B cell (primary cell): ENCODE measurements at regions not wholly inside any gene's neighbourhood (a gene's known extent, or its start where the extent isn't known, plus 50 kb on each side); places are given as distances from the start of the nearest gene placed in this dataset.

Experiments used
- ATAC-seq: fragments of 200-7000 bp; cut with Tn5 transposase; one replicate; pipeline ENCODE4 v1.10.0; 2021; ENCODE audit warnings: low read depth, mild to moderate bottlenecking, moderate number of reproducible peaks, moderate library complexity
- CTCF ChIA-PET: fragments of 350-600 bp; sonication (Branson Sonifier 250); formaldehyde crosslinking; loops from one replicate; lab custom pipeline; 2021; ENCODE audit warnings: antibody characterized with exemption, inconsistent platforms; lab: Charles Lee
- POLR2A ChIA-PET: fragments of 350-600 bp; sonication (Branson Sonifier 250); formaldehyde crosslinking; loops from one replicate; lab custom pipeline; 2021; ENCODE audit warnings: antibody characterized with exemption; lab: Charles Lee
- DNase-seq: peaks from one replicate; pipeline ENCODE4 v3.0.0; 2013
- H2AFZ ChIP-seq: 2 replicates; pipeline ENCODE4 v1.6.1; 2012; ENCODE audit warnings: mild to moderate bottlenecking, low read depth, low read length; ENCODE audit not compliant: insufficient read depth, poor library complexity, severe bottlenecking
- H3K27ac ChIP-seq, 2 donors: 1 replicate in 1 of 2; 2 replicates in 1 of 2; pipeline ENCODE4 v1.5.1; 2012 to 2013; ENCODE audit warnings: low read length in 2 of 2, mild to moderate bottlenecking in 2 of 2, moderate library complexity in 1 of 2
- H3K27me3 ChIP-seq, 4 experiments: fragments of 200-600 bp in 1 of 4; sonication (generic) in 1 of 4; replicated peaks in 1 of 4; 1 replicate in 2 of 4; 2 replicates in 2 of 4; pipeline versions ENCODE4 v1.6.1 to v1.7.0; 2013 to 2016; ENCODE audit warnings: low read length in 3 of 4, mild to moderate bottlenecking in 2 of 4, mixed read lengths in 1 of 4, moderate library complexity in 1 of 4; ENCODE audit not compliant: insufficient read depth in 4 of 4, control insufficient read depth in 3 of 4; ENCODE audit errors: control extremely low read depth in 1 of 4
- H3K36me3 ChIP-seq, 2 experiments: replicated peaks in 1 of 2; 1 replicate in 1 of 2; 2 replicates in 1 of 2; pipeline versions ENCODE4 v1.6.1 to v1.7.1; 2013; ENCODE audit warnings: low read length in 1 of 2; ENCODE audit not compliant: insufficient read depth in 2 of 2, control insufficient read depth in 1 of 2; ENCODE audit errors: control extremely low read depth in 1 of 2, extremely low read depth in 1 of 2
- H3K4me1 ChIP-seq, 2 donors: fragments of 200-600 bp in 1 of 2; sonication (generic) in 1 of 2; 1 replicate in 1 of 2; 2 replicates in 1 of 2; pipeline versions ENCODE4 v1.5.1 to v1.6.1; 2013 to 2017; ENCODE audit warnings: low read length in 2 of 2; ENCODE audit not compliant: control insufficient read depth in 2 of 2, insufficient read depth in 2 of 2
- H3K4me2 ChIP-seq: replicated peaks from 2 replicates; pipeline ENCODE3; 2012; ENCODE audit warnings: mild to moderate bottlenecking, low read depth, low read length; ENCODE audit not compliant: poor library complexity, severe bottlenecking
- H3K4me3 ChIP-seq, 5 experiments: fragments of 200-600 bp in 1 of 5; sonication (generic) in 1 of 5; 1 replicate in 3 of 5; 2 replicates in 2 of 5; pipeline versions ENCODE4 v1.5.1 to v1.7.0; 2011 to 2016; ENCODE audit warnings: low read length in 4 of 5, mild to moderate bottlenecking in 4 of 5, low read depth in 2 of 5, control low read depth in 1 of 5, moderate library complexity in 1 of 5; ENCODE audit not compliant: insufficient read depth in 1 of 5; ENCODE audit errors: control extremely low read depth in 1 of 5, extremely low read depth in 1 of 5
- H3K79me2 ChIP-seq: fragments of 200-600 bp; sonication (generic); one replicate; pipeline ENCODE4 v1.6.0; 2016; ENCODE audit warnings: low read length; ENCODE audit not compliant: control insufficient read depth, insufficient read depth
- H3K9ac ChIP-seq: fragments of 200-600 bp; sonication (generic); 2 replicates; pipeline ENCODE4 v1.6.1; 2017; ENCODE audit warnings: mild to moderate bottlenecking, low read length, moderate library complexity
- H3K9me3 ChIP-seq, 3 donors: one replicate each; pipeline versions ENCODE4 v1.6.1 to v1.7.1; 2013; ENCODE audit warnings: low read length in 2 of 3; ENCODE audit not compliant: control insufficient read depth in 2 of 3, insufficient read depth in 1 of 3; ENCODE audit errors: control extremely low read depth in 1 of 3
- H4K20me1 ChIP-seq: 2 replicates; pipeline ENCODE4 v1.6.0; 2012; ENCODE audit warnings: mild to moderate bottlenecking, low read length; ENCODE audit not compliant: insufficient read depth, control insufficient read depth, poor library complexity, severe bottlenecking
- H3K27ac Mint-ChIP-seq: one replicate; pipeline ENCODE4 v1.8.0; 2021; ENCODE audit warnings: mixed read lengths
- H3K27me3 Mint-ChIP-seq: one replicate; pipeline ENCODE4 v1.8.0; 2021; ENCODE audit warnings: mixed read lengths
- H3K4me1 Mint-ChIP-seq: one replicate; pipeline ENCODE4 v1.8.0; 2021; ENCODE audit warnings: mixed read lengths
- H3K4me3 Mint-ChIP-seq: one replicate; pipeline ENCODE4 v1.8.0; 2021; ENCODE audit warnings: mixed read lengths
- H3K9me3 Mint-ChIP-seq: one replicate; pipeline ENCODE4 v1.8.0; 2022; ENCODE audit warnings: mixed read lengths; ENCODE audit not compliant: insufficient read depth
- EZH2 ChIP-seq: IDR thresholded peaks from 2 replicates; pipeline ENCODE4 v1.6.1; 2012; ENCODE audit warnings: borderline replicate concordance, low read depth, mild to moderate bottlenecking, moderate library complexity, low read length; ENCODE audit not compliant: insufficient read depth, poor library complexity, severe bottlenecking
- WGBS: methylation state at CpG from one replicate; pipeline ENCODE4 v1.1.5; 2013; ENCODE audit warnings: missing lambda C conversion rate; ENCODE audit not compliant: insufficient coverage; 5-methylcytosine and 5-hydroxymethylcytosine counted together
- intact Hi-C: fragments of 100-400 bp; cut with micrococcal nuclease; formaldehyde crosslinking; loops from one replicate; pipeline ENCODE4 v1.10.0; 2022
- TF ChIP-seq, protein P1 (sequence below): fragments of 200-600 bp; IDR thresholded peaks from one replicate; pipeline ENCODE4 v1.8.0; 2022; ENCODE audit warnings: antibody characterized with exemption, mild to moderate bottlenecking

- H3K27ac Mint-ChIP-seq, result no peak overlapping the region
- Histone ChIP-seq H3K4me3 (no peak overlapping the region), H3K27me3 (peaks cover 0 to 6% (median under 1%) of the 10 kb centered on the region in 4 experiments), H3K4me2 (no peak overlapping the region), H3K9me3 (peaks cover 0 to under 1% (median 0%) of the 10 kb centered on the region in 3 donors), H3K36me3 (no peaks in the 10 kb centered on the region), H3K27ac (no peak overlapping the region), H4K20me1 (no peaks in the 10 kb centered on the region), H3K4me1 (no peaks in the 10 kb centered on the region), H3K9ac (no peak overlapping the region), H3K79me2 (no peaks in the 10 kb centered on the region), H2AFZ (no peak overlapping the region)
- POLR2A ChIA-PET, result no interaction called here
- 93% methylated on average over 11 of the region's 11 CpGs for WGBS
- TF ChIP-seq, protein P1, sequence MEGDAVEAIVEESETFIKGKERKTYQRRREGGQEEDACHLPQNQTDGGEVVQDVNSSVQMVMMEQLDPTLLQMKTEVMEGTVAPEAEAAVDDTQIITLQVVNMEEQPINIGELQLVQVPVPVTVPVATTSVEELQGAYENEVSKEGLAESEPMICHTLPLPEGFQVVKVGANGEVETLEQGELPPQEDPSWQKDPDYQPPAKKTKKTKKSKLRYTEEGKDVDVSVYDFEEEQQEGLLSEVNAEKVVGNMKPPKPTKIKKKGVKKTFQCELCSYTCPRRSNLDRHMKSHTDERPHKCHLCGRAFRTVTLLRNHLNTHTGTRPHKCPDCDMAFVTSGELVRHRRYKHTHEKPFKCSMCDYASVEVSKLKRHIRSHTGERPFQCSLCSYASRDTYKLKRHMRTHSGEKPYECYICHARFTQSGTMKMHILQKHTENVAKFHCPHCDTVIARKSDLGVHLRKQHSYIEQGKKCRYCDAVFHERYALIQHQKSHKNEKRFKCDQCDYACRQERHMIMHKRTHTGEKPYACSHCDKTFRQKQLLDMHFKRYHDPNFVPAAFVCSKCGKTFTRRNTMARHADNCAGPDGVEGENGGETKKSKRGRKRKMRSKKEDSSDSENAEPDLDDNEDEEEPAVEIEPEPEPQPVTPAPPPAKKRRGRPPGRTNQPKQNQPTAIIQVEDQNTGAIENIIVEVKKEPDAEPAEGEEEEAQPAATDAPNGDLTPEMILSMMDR, result no peak
- TF ChIP-seq EZH2, result no peak
- peaks cover under 1% of the 10 kb centered on the region for H3K9me3 Mint-ChIP-seq
- H3K4me1 Mint-ChIP-seq, result no peaks in the 10 kb centered on the region
- ATAC-seq, result no peak
- DNase-seq, result no peak
- no peak overlapping the region for H3K4me3 Mint-ChIP-seq
- intact Hi-C loops, result no loop called here
- H3K27me3 Mint-ChIP-seq, result peaks cover 27% of the 10 kb centered on the region
- CTCF ChIA-PET, result no interaction called here
These were observed 83.0 kb upstream of the SULF2 start for GRCh38 chr20:47868236-47868635.

DNA sequence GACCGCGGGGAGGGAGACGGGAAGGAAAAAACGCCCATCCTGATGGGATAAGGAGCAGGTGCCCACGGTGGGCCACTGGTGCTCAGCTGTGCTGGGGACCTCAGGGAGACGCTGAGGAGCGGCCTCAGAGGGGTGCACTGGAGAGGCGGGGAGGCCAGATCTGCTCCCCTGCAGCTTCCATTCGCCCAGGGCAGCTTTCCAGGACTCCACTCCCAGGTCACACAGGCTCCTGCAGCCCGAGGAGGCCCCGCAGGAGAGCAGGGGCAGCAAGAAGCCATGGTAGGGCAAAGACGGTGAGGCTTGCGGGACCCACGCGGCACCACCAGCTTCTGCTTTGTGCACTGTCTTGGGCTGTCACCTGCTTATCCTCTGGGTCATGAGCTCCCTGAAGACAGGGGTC is 82.5 kb upstream of the SULF2 start:
- DNase-seq (no peak), ATAC-seq (no peak)
- Mint-ChIP-seq H3K27ac (no peak overlapping the region), H3K4me3 (no peak overlapping the region), H3K4me1 (no peaks in the 10 kb centered on the region), H3K9me3 (peaks cover 4% of the 10 kb centered on the region), H3K27me3 (peaks cover 31% of the 10 kb centered on the region)
- intact Hi-C loops, result no loop called here
- CTCF ChIA-PET, result no interaction called here
- POLR2A ChIA-PET, result no interaction called here
- H3K4me3 ChIP-seq, result no peak overlapping the region
- H4K20me1 ChIP-seq, result no peaks in the 10 kb centered on the region
- H3K4me1 ChIP-seq, result no peaks in the 10 kb centered on the region
- H2AFZ ChIP-seq, result no peak overlapping the region
- TF ChIP-seq EZH2, result no peak
- TF ChIP-seq, protein P1, result no peak
- H3K27ac ChIP-seq, result no peak overlapping the region
- H3K4me2 ChIP-seq, result no peak overlapping the region
- no peaks in the 10 kb centered on the region for H3K79me2 ChIP-seq
- no peaks in the 10 kb centered on the region for H3K36me3 ChIP-seq
- H3K9me3 ChIP-seq, result peaks cover under 1 to 5% (median 2%) of the 10 kb centered on the region in 3 donors
- WGBS, result 88% methylated on average over 15 of the region's 15 CpGs
- no peak overlapping the region for H3K9ac ChIP-seq
- H3K27me3 ChIP-seq, result peaks cover 0 to 6% (median 2%) of the 10 kb centered on the region in 4 experiments
